NCI-H187 treated with DMSO at 0.1 percent for 48 hours (cell line): ENCODE measurements at regions not wholly inside any gene's neighbourhood (a gene's known extent, or its start where the extent isn't known, plus 50 kb on each side); places are given as distances from the start of the nearest gene placed in this dataset.

Source experiments
- DNase-seq: peaks from one replicate; lab custom pipeline; 2025; lab: John Stamatoyannopoulos, UW

GRCh38 chr3:72022027-72022426, 237.1 kb upstream of the PROK2 start:
- DNase-seq: no peak

DNA sequence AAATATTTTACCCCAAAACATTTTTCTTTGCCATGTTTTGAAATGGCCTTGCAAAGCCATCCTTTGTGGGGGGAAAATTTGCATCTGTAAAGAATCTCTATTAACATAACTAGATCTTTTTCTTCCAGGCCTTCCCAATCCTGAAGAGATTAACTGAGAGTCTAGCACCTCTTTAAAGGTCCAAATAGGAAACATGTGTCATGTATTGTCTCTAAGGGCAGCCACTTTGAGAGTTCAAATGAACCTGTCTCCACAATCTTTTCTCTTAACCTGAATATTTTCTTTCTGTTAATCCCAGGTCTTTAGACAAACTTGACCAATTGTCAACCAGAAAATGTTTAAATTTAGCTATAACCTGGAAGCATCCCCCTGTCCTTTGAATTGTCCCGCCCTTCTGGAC, 236.6 kb upstream of the PROK2 start:
- no peak for DNase-seq

GRCh38 chr3:72018343-72018984, 233.5 kb upstream of the PROK2 start:
- no peak for DNase-seq

- no peak for DNase-seq
Measured at GRCh38 chr3:72017935-72018334, 233.0 kb upstream of the PROK2 start.

DNA sequence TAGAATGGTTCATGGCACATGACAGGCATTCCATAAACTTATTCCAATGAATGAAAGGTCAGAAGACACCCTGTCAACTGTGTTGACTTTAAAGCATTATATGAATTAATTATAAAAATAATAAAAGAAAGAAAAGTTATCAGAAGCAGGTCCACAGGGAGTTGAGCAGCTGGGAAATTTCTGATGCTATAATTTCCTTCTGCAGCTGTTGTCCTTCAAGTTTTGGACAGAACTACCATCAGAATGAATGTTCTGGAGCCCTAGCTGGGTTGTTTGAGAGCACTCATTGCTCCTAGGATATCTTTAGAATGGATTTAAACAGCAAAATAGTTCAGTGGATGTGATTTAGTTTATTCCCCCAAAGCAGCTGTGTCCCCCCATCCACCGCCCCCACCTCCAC, 232.4 kb upstream of the PROK2 start:
- no peak for DNase-seq

DNA sequence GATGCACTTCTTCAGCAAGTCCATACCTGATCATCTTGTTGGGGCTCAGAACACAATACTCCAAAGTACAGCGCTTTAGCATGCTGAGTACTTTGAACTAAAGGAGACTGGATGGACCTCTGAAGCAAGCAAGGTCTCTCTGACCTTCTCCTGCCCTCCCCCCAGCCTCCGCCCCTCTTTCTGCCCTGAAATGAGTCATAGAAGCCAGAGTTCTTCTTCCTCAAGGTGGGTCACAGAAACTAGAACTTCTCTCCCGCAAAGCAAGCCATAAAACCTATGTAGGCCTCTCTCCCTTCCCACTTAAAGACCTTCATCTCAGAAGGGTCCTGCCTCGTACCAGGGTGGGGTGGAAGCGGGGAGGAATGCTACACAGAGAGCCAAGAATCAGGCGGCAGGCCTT, 230.5 kb upstream of the PROK2 start:
- no peak for DNase-seq

DNA sequence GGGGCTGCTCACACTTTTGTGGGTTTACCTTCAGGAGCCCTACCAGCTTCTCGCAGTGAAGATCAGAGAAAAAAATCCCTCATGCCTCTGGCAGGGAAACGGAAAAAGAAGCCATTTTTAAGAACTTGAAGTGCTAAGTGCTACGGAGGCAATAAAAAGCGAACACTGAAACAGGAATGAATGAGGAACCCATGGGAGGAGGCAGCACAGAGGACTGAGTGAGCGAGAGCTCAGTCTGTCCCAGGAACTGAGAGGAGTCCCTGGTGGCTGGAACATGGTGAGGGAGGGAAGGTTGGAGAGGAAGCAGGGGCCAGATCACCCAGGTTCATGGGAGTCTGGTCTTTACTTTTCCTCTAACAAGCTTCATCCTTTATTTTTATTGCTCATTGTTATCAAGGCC, 228.1 kb upstream of the PROK2 start:
- no peak for DNase-seq

DNA sequence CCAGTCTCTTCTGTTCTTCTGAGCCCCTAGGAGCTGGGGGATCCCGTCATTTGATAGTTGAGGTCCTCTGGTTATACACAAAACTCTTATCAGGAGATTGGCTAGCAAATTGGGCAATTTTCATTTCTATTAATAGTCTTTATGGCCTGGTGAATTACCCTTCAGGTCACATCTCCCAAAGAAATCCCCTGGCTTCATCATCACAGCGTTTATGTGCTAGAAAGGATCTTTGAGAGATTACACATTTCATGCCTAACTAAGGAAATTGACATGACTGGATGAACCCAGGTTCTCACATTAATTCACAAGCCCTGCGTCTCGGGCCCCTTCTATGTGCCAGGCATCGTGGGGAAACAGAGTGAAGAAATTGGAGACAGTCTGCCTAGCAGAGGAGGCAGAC, 227.4 kb upstream of the PROK2 start:
- DNase-seq: no peak

GRCh38 chr3:72011485-72011884, 226.5 kb upstream of the PROK2 start:
- no peak for DNase-seq

DNA sequence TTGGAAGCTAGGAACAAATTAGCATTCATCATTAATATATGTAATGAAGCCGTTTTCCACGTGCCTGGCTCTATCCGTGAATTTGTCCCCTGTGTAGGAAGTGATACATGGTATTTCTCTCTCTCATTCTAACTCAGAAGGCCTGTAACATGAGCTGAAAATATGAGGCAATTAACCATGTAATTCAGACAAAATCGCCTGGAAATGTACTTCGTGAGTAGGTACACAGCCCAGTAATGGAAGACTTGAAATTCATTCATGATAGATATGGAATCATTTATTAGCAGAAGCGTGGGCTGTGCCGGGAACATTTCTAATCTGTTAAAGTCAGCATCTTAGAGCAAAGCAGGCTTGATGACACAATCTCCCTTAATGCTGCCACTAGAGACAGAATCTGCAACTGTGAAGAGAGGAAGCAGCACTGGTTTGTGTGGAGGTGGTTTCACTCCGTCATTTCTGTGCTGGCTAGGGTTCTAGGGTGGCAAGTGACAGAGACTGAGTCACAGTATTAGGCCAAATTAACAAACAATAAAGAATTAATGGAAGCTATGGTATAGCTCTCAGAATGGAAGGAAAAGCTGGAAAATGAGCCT, 225.0 kb upstream of the PROK2 start:
- DNase-seq: no peak

GRCh38 chr3:72008226-72008996, 223.5 kb upstream of the PROK2 start:
- no peak for DNase-seq

- no peak for DNase-seq
Measured at GRCh38 chr3:72006631-72007556, 221.9 kb upstream of the PROK2 start.

DNA sequence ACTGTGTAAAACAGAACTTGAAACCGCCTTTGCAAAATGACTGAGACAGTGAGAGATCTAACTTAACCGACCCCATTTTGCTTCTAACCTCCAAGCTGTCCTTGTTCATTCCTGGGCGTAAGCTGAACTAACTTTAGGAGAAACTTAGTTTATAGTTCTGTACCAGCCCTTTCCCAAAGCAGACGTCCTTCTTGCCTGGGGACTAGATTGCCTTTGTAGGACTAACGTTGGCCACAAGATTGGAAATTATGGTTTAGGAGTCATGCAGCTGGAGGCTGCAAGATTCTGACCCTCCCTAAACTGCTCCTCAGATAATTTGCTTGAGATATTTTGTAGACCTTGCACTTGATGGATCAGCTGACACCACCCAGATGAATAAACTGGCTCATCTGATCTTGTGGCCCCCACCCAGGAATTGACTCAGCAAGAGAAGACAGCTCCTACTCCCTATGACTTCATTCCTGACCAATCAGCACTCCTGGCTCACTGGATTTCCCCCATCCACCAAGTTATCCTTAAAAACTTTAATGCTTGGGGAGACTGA, 219.9 kb upstream of the PROK2 start:
- DNase-seq: no peak

DNA sequence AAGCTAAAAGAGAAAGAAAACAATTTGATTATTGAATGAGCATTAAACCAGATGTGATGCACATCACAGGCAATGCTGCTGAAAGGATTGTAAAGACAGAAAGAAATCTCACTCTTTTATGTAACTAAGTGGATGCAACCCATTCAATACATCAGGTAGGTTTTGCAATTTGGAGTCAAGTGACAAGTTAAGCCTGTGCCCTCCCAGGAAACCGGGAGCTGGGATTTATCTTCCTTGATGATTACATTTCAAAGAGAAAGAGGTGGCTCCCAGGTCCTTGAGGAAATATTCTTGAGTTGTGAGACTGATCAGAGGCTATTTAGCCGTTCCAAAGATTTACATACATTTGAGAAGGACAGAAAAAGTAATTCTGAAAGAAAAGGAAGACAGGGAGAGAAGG, 219.0 kb upstream of the PROK2 start:
- no peak for DNase-seq

GRCh38 chr3:72001758-72002157, 216.8 kb upstream of the PROK2 start:
- no peak for DNase-seq

DNA sequence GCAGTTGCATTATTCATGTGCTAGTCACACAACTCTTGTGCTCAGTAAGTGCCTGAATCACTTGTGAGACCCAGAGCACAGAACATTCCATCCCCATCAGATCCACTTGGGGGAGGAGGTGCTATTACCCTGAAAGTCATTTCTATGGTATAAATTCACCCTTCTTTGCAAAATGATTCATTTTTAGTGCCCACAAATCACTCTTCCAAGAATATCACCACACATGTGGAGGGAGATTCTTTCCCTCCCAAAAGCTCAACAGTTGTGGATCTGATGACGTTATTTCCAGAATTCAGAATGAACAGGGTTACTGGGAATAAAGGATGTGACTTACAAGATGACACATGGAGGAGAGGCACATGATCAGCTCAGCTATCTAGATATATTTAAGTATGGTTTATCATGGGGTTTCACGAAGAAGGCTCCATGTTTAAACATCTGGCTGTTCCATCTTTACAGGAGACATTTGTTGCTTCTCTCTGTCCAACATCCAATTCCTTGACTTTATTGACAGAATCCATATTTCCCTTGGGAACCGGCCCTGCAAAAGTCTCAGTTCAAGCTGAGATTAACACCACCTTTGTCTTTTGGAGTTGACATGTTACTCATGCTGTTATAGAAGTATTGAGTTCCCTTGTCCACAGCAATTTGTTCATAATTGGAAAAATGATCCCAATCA, 214.2 kb upstream of the PROK2 start:
- no peak for DNase-seq

- DNase-seq: no peak
Measured at GRCh38 chr3:71997066-71997653, 212.2 kb upstream of the PROK2 start.

DNA sequence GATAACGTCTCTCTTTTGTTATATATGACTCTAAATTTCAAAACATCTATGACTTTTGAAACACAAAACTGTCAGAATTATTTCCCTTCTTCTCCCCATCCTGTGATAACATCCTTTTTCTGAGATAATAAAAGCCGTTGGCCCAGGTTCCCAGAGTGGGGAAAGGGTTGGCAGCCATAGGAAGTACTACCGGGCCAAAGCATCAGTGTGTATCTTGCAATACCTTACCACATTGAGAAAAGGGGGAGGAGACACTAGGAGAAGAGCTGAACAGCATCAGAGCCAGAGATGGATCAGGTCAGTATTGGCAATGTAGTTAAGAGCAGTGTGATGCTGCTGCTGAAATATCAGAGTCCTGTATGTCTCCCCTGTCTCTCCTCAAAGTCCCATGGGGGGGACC, 210.0 kb upstream of the PROK2 start:
- DNase-seq: no peak

DNA sequence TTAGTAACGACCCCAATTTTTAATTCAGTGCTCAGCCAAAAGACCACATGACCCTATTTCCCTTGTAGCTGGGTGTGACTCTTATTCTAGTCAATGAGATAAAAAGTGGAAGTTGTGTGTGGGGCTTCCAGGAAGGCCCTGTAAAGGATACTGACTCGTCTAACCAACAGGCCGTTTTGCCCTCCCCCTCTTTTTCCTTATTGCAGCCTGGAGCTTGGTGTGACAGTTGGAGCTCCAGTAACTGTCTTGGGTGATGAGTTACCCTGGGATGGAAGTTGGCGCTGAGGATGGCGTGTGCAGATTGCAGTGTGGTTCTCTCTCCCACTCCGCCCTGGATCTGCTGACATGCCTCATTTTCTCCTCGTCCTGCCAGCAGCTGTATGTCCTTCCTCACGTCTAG, 209.3 kb upstream of the PROK2 start:
- no peak for DNase-seq

- no peak for DNase-seq
Measured at GRCh38 chr3:71991681-71992080, 206.7 kb upstream of the PROK2 start.

DNA sequence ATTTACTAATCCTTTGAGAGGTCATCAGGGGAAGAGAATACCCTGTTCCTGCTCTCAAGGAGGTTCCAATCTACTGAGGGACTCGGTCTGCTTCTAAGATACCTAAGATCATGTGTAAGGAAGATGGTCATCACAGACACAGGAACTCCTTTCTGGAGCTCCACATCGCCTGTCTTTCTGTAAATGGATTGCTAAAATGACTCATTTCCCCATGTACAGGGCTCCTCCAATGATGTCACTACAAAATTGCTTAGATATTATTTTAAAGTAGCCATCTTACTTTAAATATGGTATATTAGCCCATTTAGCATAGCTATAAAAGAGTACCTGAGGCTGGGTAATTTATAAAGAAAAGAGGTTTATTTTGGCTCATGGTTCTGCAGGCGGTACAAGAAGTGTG, 206.1 kb upstream of the PROK2 start:
- DNase-seq: no peak
